SHP77 treated with DMSO at 0.1 percent for 48 hours (cell line): ENCODE measurements at regions not wholly inside any gene's neighbourhood (a gene's known extent, or its start where the extent isn't known, plus 50 kb on each side); places are given as distances from the start of the nearest gene placed in this dataset.

ENCODE experiments used
- DNase-seq: peaks from one replicate; lab custom pipeline; 2025; lab: John Stamatoyannopoulos, UW

GRCh38 chr15:98560338-98560737 is 88.0 kb upstream of the IGF1R start:
- DNase-seq = no peak

- no peak for DNase-seq
Observed at GRCh38 chr15:98561169-98561941, 87.0 kb upstream of the IGF1R start.

- DNase-seq = no peak
Observed at GRCh38 chr15:98562331-98562937, 85.9 kb upstream of the IGF1R start.

GRCh38 chr15:98565566-98565965 is 82.8 kb upstream of the IGF1R start:
- no peak for DNase-seq

GRCh38 chr15:98567951-98568350 is 80.4 kb upstream of the IGF1R start:
- no peak for DNase-seq

DNA sequence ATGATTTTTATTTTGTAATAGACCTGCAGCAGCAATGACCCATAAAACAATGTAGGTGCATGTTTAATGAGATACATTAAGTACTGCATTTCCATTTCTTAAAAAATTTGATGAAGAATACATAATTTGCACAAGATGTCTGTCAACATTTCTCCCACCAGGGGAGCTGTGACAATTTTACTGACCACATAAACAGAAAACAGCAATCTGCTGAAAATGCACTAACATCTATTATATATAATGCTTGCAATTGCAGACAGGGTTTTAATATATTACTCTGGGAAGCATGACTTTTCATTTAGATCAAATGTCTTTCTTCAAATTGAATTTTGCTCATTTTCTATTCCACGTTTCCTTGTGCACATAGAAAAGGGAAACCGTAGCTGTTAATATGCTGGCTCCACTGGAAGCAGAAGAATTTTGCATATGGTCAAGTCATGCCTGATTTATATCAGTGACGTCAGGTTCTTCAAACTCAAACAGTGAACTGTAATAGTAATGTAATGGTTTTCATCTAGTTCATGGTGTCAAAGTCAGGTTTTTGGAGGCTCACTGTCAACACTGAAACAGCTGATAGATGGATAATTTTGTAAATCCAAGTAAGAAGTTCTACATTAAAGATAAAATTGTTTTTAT is 79.8 kb upstream of the IGF1R start:
- DNase-seq = no peak

DNA sequence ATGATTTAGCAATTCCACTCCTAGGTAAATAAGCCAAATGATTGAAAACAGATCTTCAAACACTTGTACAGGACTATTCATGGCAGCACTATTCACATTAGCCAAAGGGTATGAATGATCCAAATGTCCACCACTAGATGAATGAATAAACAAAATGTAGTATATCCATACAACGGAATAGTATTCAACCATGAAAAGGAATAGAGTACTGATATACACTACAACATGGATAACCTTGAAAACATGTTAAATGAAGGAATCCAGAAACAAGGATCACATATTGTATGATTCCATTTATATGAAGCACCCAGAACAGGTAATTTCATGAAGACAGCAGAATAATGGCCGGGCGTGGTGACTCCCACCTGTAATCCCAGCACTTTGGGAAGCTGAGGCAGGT is 78.2 kb upstream of the IGF1R start:
- no peak for DNase-seq

GRCh38 chr15:98580572-98580971 is 67.8 kb upstream of the IGF1R start:
- no peak for DNase-seq

DNA sequence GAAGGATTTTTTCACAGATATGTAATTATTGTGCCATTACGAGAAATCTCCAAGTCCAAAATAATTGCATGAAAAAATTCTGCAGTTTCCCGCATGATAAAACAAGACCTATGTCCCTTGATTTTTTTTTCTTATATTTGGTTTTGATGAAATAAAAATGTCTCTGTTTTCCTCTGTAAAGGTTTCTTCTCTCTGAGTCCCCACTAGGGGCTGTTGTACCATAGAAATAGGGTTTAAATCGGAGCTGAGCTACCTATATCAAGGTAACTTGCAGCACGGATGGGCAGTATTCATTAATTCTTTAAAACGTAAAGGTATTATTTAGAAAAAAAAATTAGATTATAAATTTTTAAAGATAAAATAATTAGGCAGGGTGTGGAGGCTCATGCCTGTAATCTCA is 66.6 kb upstream of the IGF1R start:
- DNase-seq = no peak

GRCh38 chr15:98582900-98583554 is 65.3 kb upstream of the IGF1R start:
- no peak for DNase-seq

DNA sequence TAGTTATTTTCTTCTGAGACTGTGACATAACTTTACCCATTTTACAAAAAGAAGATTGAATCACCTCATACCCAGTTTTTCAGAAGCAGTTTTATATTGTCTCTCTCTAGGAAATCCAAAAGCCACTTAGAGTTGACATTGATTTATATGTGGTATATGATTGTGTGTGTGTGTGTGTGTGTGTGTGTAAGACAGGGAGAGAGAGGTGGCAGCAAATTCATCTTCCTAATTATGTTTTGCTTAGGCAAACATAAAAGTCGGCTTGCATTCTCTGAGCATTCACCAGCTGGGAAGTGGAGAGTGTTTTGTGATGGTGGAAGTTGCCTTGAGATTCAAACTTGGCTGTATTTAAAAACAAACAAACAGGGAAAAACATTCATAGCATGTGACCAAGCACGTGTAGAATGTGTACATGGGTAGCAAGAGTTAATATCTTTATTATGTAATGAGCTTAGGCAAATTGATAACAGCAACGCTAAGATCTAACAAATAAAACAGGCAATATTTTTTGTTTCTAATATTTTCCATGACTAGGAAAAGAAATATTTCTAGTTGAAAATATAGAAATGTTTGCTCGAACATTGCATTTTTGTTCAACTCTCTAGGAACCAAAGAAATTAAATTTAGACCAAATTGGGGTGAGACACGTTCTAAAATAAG is 64.4 kb upstream of the IGF1R start:
- no peak for DNase-seq

GRCh38 chr15:98586066-98586465 is 62.3 kb upstream of the IGF1R start:
- DNase-seq = no peak

GRCh38 chr15:98592136-98592535 is 56.2 kb upstream of the IGF1R start:
- DNase-seq = no peak

DNA sequence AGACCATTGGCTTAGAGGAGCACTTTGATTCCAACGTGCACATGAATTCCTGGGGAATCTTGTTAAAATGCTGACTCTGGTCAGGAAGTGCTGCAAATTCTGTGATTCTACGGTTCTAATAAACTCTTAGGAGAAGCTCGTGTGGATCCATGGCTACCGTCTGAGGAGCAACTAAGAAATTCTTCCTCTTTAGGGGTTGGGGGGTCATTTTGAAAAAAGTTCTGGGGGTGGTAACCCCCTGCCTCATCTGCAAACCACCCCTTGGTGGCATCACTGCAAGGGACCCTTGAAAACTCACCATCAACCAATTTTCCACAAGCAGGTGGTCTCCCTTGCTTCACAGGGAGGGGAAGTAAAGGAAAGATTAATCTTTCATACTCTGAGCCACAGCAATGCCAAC is 52.2 kb upstream of the IGF1R start:
- DNase-seq = no peak

DNA sequence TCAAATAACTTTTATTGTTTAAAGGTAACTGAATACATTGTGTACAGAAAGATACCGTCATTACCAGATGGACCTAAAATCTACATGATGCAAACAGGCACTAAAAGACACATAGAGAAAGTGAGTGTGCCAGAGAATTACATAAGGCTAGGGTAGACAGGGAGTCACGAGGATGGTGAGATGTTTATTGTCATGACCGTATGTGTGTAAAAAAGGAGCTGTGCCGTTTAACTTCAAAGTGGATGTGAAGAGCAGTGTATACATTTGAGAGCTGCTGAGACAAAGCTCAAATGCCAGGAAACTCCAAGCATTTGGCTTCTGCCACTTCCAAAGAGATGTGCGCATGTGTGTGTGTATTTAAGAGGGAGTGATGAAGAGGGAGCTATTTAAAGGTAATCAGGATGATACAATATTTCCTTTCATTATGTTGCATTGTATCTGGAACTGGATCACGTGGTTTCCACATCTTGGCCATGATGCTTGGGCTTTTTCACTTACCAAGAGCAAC is 51.4 kb upstream of the IGF1R start:
- DNase-seq = no peak

DNA sequence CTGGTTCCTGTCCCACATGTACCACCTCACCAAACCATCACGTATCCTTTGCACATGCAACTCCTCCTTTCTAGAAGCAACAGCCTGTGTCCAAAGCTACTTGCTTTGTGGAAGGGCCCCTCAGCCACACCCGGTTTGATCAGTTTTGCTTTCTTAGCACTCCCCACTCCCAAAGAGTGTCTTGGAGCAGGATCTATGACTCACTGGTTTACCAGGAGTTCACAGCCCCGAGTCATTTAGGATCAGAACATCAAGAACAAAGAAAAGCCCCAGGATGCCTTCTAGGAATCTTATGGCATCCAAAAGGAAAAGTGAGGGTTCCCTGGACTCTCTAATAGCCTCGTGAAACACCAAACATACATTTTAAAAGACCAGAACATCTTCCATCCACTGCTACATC is 50.7 kb upstream of the IGF1R start:
- no peak for DNase-seq
